Keratinocyte (primary cell): ENCODE measurements at regions not wholly inside any gene's neighbourhood (a gene's known extent, or its start where the extent isn't known, plus 50 kb on each side); places are given as distances from the start of the nearest gene placed in this dataset.

Experiments
- EZH2 ChIP-seq: IDR thresholded peaks from one replicate; pipeline ENCODE4 v1.6.1; 2012; ENCODE audit warnings: inconsistent platforms, mild to moderate bottlenecking, low read length, moderate library complexity
- TF ChIP-seq, protein P1 (sequence below), 3 experiments: IDR thresholded peaks in 1 of 3; conservative IDR thresholded peaks in 1 of 3; optimal IDR thresholded peaks in 1 of 3; 2 replicates in 2 of 3; 3 replicates in 1 of 3; pipeline versions ENCODE3 to v1.5.1; 2011; ENCODE audit warnings: low read length in 3 of 3, mild to moderate bottlenecking in 3 of 3, moderate library complexity in 2 of 3, control low read depth in 1 of 3, inconsistent platforms in 1 of 3; ENCODE audit not compliant: insufficient read depth in 2 of 3; ENCODE audit errors: extremely low read depth in 1 of 3

GRCh38 chr4:173735585-173735984 lies 205.6 kb upstream of the HAND2 start:
- TF ChIP-seq, protein P1, sequence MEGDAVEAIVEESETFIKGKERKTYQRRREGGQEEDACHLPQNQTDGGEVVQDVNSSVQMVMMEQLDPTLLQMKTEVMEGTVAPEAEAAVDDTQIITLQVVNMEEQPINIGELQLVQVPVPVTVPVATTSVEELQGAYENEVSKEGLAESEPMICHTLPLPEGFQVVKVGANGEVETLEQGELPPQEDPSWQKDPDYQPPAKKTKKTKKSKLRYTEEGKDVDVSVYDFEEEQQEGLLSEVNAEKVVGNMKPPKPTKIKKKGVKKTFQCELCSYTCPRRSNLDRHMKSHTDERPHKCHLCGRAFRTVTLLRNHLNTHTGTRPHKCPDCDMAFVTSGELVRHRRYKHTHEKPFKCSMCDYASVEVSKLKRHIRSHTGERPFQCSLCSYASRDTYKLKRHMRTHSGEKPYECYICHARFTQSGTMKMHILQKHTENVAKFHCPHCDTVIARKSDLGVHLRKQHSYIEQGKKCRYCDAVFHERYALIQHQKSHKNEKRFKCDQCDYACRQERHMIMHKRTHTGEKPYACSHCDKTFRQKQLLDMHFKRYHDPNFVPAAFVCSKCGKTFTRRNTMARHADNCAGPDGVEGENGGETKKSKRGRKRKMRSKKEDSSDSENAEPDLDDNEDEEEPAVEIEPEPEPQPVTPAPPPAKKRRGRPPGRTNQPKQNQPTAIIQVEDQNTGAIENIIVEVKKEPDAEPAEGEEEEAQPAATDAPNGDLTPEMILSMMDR (optimal IDR thresholded peaks at IDR 0.05 in 1 of 3, IDR thresholded peaks at IDR 0.05 in 1 of 3, conservative IDR thresholded peaks at IDR 0.05 in 1 of 3; ENCODE audit: extremely low read depth in 1 of 3, insufficient read depth in 2 of 3, low read length in 3 of 3) = no peak
- no peak for TF ChIP-seq EZH2
